HG03175 (cell line): ENCODE measurements at regions not wholly inside any gene's neighbourhood (a gene's known extent, or its start where the extent isn't known, plus 50 kb on each side); places are given as distances from the start of the nearest gene placed in this dataset.
"Not testable (repeated sequence)": the region's sequence is repeated elsewhere in the genome, so short reads cannot be mapped to it uniquely, and the experiment has no call there.

Experiments used
- ATAC-seq: cut with Tn5 transposase; IDR thresholded peaks from one replicate; pipeline ENCODE4 v1.9.1; 2021; ENCODE audit warnings: mild to moderate bottlenecking, moderate library complexity; ENCODE audit not compliant: unreplicated experiment

DNA sequence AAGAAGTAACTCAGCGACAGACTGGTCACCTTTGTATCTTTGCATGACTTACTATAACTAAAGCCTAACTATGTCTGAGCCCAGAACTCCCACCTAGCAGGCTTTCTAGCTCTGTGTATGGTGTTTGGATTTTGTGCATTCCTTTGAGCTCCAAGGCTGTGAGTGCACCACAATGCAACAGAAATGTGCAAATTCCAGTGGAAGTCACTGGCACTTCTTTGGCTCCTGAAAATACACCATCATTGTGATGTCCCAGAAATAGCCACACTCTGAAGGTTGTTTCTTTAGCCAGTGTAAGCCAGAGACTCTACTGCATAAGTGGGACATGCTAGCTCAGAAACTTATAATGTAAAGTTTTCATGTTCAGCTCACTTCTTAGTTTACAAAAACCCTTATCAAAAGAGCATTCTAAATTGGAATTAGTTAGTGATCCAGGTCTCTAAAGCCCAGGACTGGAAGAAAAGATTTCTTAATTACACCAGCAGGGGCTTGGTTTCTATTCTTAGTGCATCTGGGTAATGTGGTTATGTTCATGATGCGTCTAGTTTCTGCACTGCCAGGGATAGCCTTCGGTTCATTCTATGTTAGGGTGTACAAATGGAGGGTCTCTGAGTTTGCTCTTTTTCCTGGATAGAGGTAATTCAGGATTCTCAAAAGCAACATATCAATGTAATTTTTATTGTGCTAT is 1239.5 kb upstream of the ZEB2 start:
- no peak for ATAC-seq

DNA sequence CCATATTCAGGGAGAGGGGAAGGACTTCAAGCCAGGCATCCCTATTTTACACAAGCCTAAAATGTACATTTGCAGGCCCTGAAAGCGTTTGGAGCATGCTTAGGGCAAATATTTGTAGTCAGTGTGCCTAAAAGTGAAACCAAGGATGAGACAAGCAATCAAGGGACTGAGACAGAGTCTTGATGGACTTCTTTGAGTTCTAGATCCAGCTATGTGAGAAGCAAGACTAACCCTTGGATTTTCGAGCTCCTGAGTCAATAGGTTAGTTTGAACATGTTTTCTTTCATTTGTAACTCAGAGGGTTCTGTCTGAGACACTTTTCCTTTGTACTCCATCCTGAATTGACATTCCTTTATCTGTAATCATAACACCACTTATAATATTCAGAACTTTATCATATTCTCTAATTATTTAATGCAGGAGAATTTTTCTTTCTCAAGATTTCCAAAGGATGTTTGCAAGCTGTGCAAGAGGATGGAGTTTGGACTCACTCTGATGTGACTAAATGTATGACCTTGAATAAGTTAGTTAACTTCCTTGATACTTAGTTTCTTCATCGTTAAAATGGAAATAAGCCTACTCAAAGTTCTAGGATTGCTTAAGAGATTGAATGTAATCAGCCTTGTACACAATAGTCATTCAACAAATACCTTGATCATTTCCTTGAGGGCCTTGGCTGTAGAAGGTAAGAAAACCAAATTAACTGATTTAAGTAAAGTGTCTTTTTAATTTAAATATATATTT is 1237.8 kb upstream of the ZEB2 start:
- ATAC-seq: no peak

DNA sequence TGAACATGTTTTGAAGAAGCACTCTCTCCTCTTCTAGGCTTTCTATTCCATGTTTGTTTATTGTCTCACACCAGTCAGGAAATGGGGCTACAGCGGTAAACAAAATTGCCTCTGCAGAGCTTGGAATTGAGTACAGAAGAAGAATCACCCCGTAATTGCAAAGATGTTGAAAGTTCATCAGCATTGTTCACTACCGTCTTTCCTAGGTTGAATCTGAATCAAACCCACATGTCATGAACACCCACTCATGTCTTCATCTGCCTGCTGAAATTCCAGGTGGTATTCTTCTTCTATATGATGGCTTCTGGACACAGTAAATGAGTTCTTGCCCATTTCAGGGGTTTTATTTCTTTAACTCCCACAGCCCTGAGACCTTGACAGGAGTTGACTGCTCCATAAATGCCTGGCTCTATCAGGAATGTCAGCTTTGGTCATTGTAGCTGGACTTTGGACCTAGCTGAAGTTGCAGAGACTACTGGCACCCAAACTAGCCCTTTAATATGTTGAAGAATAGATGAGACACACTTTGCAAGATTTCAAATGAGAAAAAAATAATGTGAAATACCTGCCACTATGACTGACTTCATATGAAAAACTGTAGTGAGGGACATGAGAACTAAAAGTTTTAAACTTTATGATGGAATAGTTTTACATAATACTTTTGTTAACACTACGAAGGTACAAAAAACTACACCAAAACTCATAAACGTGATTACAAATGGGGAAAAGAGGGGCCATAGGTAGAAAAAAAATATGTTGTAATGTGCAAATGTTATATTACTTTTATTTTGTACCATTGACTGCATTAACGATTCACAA is 1235.3 kb upstream of the ZEB2 start:
- ATAC-seq: no peak

DNA sequence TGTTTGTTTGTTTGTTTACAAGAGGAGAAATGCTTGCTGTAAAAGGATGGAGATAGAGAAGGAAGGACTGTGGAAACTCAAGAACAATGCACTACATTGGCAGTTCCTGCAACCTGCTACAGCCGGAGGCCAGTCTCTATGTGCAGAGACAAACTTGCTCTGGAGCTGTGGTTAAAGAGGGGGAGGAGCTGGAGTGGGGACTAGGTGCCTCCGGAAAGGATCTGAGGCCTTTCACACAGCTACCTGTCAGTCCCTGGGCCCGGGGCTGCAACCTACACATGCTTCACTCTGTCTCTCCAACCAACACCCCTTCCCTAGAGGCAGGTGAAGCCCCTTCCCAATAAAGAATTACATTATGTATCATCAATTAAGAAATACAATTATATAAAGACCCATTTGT is 1234.0 kb upstream of the ZEB2 start:
- ATAC-seq: no peak

DNA sequence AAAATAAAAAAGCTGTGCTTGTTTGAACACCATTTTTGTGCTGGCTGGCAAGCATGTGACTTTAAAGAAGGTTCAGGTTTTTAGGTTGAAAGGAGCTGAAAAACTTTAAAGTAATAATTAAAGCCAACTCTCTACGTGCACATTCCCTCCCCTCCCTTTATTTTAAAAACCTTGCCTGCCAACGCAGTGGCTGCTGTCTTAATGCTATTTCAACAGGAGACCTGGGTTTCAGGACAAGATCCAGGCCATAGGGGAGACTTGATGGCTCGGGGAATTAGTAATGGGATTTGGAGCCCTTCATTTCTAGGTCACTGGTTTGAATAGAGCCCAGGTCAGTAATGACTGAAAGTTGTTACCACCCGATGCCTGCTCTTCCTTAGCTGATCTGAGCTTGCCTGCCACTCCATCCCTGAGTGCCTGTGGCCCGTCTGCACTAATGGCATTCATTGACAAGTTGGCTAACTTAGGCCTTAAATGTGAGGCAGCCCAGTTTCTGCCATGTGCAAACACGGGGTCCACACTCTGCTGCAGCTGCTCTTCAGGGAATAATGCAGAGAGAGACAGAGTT is 1233.2 kb upstream of the ZEB2 start:
- no peak for ATAC-seq

DNA sequence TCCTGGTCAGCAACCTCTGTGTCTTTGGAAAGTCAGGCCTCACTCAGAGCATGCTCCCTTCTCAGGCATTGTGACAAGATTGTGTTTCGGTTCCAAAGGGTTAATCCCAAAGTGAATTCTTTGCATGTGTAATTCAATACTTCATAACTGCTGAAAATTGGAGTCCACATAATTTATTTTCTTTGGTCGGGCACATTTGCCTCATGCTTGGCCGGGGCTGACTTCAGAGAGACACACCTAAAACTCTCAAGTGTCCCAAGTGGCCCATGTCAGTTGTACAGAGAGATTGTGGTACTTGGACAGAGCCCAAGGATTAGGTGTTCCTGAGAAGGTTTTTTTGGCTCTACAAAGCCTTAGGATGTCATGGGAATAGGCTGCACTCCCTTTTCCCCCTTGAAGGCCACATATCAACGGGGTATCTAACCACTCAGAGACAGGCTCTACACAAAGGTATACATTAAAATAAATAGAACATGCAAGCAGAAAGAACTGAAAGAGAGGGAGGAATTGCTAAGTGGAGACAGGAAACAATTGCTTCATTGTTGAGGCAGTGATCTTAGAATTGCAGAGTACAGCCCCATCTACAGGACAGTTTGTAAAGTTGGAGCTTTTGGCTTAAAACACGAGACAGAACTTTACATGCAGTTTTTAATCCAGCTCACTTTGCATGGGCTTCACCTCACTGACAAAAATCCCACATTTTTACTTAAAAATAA is 1232.3 kb upstream of the ZEB2 start:
- peak; percentile 38 for ATAC-seq

DNA sequence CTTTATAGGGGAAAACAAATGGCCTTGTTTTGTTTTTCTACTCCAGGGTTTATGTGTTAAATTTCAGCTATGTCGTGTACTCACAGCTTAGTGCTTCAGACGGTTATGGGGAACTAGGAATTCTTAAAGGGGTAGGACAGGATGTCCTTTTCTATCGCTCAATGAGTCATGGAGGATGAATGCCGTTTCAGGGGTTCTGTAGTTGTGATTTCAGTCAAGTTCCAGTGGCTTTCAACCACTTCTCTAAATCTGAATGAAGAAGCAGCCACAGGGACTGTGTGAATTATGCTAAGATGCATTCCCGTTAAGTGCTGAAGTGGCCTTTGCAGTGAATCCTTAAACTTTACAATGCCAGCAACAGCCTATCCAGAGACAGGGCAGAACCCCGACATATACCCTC is 1231.7 kb upstream of the ZEB2 start:
- ATAC-seq: peak; percentile 92

DNA sequence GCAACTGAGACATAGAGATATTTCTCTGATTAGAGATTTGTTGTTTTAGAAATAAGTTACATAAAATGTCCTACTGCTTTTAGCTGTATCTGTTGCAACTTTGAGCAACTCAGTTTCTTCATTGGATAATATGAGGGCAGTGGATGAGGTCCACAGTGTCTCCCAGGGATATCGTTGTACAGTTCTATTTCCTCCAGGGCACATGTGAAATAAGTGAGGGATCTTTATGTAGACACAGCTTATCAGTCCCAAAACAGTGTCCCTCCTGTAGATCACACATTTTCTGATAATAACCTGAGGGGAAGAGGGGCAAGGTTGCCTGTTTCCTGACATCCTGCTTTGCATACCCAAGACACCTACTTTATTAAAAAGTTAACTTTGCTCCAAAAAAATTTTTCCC is 1231.2 kb upstream of the ZEB2 start:
- ATAC-seq: no peak

DNA sequence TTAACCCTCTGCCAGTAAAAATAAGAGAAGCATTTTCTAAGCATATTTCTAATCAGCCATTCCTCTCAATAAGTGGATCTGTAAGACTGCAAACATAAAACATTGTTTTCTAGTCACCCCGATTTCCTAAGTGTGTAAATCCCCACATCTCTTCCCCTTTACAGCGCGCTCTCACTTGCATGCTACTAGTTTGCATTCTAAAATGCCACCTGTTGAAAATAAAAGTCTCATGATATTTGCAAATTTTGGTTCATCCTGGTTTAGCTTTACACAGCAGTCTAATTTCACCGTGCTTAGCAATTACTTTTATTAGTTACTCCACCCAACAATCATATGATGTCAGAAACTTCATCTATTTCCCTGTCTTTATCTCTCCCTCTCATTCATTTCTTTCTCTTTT is 1230.7 kb upstream of the ZEB2 start:
- ATAC-seq: no peak

DNA sequence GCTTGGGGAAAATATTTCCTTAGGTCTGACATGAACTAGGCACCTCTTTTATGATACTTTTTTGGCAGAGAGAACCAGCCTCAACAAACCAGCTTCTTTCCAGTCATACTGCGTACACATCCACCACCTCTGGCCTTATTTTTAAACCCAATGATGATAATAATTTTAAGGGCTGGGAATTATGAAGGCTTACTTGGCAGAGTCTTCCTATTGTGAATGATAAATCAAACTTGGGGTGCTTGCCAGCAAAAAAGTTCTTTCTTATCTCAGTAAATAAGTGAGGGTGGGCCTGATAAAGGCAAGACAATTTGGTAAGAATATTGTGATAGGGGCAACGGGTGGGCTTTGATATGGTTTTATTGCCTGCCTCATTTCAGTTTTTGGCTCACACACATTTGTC is 1230.2 kb upstream of the ZEB2 start:
- no peak for ATAC-seq

DNA sequence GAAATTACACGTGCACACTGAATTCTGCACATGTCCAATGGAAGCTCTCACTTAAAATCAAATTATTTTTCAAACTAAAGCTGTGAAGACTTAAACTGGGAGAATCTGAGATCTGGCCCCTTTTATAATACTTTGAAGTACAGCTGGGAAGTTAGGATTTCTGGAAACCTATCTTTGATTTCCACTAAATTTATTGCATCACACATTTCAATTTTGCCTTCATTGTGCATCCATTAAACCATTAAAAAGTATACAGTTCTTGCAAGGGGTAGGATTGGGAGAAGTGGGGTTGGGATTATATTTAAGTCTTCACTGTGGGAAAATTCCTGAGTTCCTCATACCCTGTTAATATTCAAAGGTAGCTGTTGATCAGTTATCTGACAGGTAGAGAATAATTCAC is 1229.6 kb upstream of the ZEB2 start:
- no peak for ATAC-seq

DNA sequence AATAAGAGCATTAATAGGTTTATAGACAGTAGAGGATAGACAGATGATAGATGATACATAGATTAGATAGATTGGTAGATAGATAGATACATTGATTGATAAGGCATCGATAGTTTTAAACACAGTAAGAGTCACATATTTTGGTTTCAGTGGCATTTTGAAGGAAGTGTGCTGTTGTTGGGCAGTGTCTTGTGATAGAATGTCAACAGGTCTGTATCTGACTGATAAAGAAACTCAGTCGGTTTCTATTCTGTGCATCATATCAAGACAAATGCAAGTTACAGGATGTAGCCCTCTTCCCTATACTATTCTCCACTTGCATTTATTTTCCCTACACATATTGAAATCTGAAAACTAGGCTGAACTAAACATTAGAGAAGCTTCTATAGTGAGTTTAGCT is 1229.0 kb upstream of the ZEB2 start:
- ATAC-seq: peak; percentile 48

DNA sequence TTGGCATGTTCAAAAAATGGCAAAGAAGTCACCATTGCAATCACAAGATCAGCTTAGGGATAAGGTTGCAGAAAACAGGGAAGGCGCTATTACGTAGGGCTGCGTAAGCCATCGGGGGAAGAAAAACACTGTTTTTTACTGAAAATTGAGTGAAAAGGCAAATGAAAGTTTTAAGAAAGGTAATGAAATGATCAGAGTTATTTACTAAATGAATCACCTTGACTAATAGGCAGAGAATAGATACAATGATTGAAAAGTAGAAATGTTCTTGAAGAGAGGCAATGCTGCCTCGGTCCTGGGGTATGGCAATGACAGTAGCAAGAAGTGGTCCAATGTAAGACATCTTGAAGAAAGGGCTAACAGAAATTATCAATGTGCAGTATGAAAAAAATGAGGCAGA is 1227.8 kb upstream of the ZEB2 start:
- no peak for ATAC-seq

DNA sequence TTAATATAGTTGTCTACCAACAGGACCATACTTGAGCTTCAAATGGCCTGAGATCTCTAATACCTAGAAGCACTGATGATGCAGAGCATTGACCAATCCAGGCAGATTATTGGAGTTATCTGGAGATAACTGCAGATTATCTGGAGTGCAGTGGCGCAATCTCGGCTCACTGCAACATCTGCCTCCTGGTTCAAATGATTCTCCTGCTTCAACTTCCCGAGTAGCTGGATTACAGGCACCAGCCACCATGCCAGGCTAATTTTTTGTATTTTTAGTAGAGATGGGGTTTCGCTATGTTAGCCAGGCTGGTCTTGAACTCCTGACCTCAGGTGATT is 1225.4 kb upstream of the ZEB2 start:
- ATAC-seq: not testable (repeated sequence)

DNA sequence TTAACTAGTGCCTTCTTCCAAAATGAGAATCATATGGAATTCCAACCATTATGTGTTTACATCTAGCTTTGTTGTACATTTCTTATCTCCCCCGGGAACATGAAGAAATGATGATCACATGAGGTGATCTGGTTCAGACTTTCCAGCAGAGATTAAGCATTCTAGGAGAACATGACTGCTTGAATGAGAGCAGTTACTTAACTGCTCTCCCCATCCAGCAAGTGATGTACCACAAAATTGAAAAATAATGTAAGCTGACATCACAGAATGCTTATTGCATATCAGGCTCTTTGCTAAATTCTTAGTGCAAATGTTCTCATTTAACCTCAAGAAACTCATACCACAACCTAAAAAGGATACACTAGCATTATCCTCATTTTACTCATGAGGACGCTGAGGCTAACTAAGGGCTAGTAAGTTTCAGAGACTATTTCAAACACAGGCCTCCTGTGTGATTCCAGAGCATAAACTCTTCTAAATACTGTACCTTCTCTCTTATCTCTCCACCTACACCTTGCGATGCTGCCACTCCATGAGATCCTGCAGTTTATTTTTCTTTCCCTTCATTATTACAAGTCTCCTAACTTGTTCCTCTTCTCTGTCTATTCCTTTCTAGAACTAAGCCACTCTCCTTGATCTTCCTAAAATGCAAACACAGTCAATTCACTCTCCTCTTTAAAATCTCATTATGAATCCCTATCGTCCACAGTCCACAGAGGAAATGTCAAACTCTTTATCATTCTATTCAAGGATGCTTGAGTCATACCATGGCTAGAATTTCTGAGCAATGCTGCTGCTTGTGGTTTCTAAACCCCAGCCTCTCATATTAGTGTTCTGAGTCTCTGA is 1224.8 kb upstream of the ZEB2 start:
- ATAC-seq: peak; percentile 86

DNA sequence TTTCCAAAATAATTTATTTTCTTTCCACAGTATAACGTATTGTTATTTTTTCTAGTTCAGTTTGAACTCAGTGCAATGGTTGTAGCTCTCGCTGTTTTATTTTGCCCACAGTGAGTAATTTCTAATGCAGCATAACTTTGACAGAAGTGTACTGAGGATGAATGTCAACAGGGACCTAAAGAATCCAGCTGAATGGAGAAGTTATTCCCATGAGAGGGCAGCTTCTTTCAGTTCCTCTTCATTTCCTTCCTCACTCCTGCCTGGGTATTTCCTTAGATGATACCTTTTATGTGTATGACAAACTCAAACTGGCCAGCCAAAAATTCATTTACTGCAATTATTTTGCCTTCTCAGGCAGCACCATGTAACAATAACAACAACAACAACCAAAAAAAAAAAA is 1223.1 kb upstream of the ZEB2 start:
- ATAC-seq: no peak

DNA sequence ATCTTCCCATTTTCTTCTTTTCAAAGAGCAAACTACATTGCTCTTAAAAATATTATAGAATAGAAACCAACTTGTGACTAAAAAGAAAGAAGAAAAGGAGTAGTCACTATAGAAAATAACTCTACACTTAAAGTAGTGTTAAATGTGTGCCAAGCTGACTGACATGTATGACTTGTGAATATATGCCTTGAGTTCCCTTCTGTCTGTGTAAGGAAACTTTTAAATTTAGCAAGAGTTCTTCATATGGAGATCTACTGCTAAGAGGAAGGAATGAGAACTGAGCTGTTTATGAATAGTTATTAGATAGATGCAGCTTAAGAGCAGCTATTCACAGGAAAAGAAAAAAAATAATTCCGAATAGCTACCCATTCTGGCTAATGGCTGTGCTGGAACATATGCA is 1221.7 kb upstream of the ZEB2 start:
- ATAC-seq: no peak

DNA sequence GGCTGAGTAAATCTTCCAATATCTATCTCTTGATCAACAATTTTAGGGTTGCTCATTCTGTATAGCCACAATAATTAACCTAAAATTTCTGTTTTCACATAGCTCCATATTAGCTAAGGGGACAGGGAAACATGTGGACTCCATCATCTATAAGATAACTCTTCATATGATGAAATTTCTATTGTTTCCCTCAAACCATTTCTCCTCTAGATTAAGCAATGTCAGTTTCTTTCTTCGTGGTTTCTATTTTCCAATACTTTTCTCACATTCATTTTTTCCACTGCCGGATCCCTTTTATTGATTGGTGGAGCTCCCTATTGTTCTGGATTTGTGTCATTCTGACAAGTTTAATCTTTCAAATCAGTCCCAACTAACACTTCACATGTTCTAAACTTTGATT is 1221.3 kb upstream of the ZEB2 start:
- no peak for ATAC-seq

DNA sequence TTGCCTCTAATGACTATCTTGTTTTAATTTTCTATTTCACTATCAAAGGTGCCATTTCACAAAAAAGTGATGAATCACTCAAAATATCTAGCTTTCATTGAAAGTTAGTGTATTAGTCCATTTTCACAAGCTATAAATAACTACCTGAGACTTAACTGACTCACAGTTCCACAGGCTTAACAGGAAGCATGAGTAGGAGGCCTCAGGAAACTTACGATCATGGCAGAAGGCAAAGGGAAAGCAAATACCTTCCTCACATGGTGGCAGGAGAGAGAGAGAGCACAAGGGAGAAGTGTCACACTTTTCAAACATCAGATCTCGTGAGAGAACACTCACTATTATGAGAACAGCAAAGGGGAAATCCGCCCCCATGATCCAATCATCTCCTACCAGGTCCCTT is 1220.4 kb upstream of the ZEB2 start:
- ATAC-seq: no peak

DNA sequence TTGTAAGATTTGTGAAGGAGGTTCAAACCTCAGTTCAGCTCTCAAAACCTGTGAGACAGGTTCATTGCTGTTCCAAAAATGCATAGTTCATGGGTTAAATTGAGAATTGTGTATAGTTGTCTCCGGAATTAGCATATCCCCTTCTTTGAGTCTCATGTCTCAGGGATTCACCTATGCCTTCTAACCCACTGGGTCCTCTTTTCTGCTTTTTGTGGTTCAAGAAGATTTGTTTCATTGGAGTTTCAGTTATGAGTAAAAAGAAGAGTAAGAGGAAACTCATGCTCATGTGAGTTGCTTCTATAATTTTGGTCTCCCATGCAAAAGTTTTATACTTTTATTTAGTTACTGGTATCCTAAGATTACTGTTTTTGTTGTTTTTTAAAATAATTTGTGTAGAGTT is 1219.8 kb upstream of the ZEB2 start:
- ATAC-seq: no peak
